NCI-H146 treated with DMSO at 0.1 percent for 48 hours (cell line): ENCODE measurements at regions not wholly inside any gene's neighbourhood (a gene's known extent, or its start where the extent isn't known, plus 50 kb on each side); places are given as distances from the start of the nearest gene placed in this dataset.

Experiments
- DNase-seq: peaks from one replicate; lab custom pipeline; 2025; ENCODE audit not compliant: unreplicated experiment; lab: John Stamatoyannopoulos, UW

DNA sequence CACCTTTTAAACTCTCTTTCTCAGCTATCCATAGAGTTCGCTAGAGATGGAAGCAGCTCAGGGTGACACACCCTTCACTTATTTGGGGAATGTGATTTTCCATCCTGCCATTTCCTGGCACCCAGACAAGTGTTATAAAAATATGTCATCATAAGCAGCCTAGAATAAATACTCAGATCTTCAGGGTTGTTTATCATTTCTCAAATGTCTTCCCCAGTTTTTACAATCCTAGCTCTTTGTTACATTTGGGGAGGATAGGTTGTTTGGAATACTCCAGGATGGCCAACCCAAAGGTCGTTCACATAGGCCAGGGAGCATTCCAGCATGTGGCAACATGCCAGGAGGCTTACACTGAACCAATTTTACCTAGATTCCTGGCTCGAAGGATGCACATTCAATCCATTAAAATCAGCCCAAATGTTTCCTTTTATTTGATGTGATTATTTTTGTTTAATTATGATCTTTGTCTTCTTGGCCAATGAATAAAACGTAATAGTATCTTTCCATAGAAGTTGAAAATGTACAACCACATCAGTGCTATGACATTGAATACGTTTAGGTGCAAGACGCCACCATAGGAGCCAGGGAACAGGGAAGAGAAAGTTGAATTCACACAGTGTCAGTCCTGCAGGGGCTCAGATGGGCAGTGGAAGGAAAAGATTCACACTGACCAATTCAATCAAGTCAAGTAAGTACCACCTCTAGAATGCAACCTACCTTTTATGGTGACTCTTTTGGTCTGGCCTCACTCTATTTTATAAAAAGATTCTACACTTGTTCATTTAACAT is 537.7 kb upstream of the MDFIC2 start:
- DNase-seq, result no peak

- DNase-seq, result no peak
These were observed 527.9 kb upstream of the MDFIC2 start for GRCh38 chr3:70840106-70840870.

- DNase-seq, result no peak
These were observed 521.0 kb upstream of the MDFIC2 start for GRCh38 chr3:70833239-70833960.

- DNase-seq, result no peak
These were observed 520.4 kb upstream of the MDFIC2 start for GRCh38 chr3:70832834-70833205.

- DNase-seq, result no peak
These were observed 519.8 kb upstream of the MDFIC2 start for GRCh38 chr3:70832089-70832833.

GRCh38 chr3:70829092-70829491 is 516.7 kb upstream of the MDFIC2 start:
- DNase-seq, result no peak

DNA sequence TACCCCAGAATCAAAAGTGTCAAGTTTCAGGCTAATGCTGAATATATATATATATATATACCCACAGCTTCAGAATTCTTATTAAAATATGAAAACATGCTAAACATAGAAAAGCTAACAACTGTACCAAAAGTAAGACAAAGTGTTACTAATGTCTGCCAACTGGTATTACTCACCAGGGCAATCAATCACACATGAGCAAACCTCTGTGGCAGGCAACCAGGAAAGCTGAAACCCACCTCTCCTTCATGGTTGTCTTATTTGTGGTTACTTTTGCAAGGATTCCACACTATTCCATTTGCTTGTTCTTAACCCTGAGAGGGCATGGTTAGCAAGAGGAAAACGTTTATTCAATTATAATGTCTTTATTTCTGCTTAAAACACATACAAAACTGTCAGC is 512.3 kb upstream of the MDFIC2 start:
- no peak for DNase-seq

GRCh38 chr3:70824078-70824477 is 511.6 kb upstream of the MDFIC2 start:
- no peak for DNase-seq

DNA sequence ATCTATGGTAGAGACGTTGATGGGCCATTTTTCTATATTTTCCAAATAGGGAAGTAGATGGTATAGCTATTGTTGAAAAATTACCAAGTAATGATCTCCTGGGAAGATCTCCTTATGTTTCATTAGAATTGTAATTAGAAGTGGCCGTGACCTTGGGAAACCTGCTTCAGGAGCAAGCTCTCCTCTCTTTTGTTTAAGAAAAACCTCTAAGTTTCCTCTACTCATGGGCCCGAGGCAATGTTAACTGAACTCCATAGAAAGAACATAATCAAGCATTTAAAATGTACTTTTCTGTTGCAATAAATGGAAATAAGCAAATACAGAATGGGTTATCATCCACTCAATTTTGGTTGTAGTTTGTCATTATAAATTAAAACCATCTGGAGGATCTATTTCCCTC is 511.2 kb upstream of the MDFIC2 start:
- DNase-seq, result no peak

GRCh38 chr3:70822669-70823068 is 510.2 kb upstream of the MDFIC2 start:
- no peak for DNase-seq

DNA sequence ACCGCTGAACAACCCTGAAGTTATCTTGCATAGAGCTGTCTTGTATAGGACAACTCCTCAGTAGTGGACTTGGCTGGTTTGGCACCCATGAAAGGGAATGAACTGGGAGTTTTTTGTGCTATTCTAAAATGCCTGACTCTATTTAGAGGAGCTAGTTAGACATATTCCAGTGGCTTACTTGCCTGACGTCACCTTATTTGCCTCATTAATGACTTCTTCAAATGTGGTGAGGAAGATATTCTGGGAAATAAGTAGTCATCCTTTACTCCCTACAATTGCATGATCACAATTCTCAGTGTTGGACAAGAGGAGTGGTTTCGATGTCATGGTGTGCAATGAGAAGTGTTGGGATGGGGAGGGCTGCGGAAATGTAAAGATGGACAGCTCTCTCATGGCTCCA is 509.2 kb upstream of the MDFIC2 start:
- no peak for DNase-seq

- no peak for DNase-seq
These were observed 508.0 kb upstream of the MDFIC2 start for GRCh38 chr3:70820397-70820796.

DNA sequence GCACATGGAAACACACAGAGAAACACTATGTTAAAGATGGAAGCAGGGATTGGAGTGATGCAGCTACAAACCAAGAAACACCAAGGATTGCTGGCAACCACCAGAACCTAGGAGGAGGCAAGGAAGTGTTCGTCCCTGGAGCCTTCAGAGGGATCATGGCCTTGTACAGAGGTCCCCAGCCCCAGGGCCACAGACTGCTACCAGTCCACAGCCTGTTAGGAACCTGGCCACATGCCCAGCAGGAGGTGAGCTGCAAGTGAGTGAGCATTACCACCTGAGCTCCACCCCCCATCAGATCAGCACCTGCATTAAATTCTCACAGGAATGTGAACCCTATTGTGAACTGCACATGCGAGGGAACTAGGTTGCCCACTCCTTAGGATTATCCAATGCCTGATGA is 505.7 kb upstream of the MDFIC2 start:
- no peak for DNase-seq

- DNase-seq, result no peak
These were observed 503.9 kb upstream of the MDFIC2 start for GRCh38 chr3:70816346-70816745.

DNA sequence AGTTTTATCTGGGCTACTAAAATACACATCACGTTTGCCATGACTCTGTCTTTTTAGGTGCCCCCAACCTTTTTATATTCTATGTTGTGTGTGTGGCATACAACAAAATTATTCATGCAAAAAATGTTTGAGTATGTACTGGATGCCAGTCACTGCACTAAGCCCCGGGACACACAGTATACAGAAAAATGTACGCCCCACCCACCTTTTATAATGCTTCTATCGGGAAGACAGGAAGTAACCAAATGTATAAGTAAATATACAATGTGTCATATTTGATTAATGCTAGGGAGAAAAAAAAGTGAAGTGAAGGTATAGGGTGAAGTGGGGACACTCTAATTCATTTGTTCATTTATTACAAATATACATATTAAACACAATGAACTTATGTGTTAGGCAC is 503.4 kb upstream of the MDFIC2 start:
- DNase-seq, result no peak

- no peak for DNase-seq
These were observed 500.9 kb upstream of the MDFIC2 start for GRCh38 chr3:70813311-70813710.

DNA sequence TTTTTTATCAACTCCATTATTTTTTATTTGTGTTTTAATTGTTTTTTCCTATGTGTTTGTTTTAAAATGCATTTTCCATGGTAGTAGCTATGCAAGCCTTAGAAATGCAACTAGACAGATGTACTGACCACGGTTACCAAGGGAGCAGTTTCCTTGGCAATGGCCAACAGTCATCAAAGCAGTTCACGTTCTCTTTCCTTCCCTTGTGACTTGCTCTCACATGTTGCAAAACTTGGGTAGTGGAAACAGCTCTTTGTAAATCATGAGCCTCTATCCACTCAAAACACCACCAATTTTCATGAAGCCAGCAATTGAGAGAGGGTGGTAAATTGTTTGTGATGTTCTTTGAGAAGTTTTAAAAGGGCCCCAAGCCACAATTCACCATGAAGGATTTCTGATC is 499.4 kb upstream of the MDFIC2 start:
- DNase-seq, result no peak

GRCh38 chr3:70808881-70809280 is 496.4 kb upstream of the MDFIC2 start:
- no peak for DNase-seq

DNA sequence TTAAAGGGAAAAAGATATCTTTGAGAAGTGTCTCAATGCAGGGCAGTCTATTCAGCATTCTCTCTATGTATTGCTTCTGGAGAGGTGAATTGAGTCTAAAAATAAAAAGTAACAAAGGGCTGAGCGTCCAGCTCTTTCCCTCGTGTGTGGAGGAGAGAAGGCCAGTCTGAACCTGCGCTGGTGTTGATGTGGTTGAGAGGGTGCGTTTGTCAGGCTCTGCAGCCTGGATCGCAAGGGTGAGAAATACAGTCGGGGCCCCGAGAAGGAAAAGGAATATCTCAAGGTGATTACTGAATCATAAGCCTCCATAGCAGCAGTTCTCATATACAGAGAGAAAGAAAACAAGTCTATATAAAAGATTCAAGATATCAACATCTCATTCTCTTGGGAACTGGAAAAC is 494.1 kb upstream of the MDFIC2 start:
- DNase-seq, result no peak

- DNase-seq, result no peak
These were observed 493.6 kb upstream of the MDFIC2 start for GRCh38 chr3:70806021-70806420.
